IPS DF 6.9 (cell line): ENCODE measurements at regions not wholly inside any gene's neighbourhood (a gene's known extent, or its start where the extent isn't known, plus 50 kb on each side); places are given as distances from the start of the nearest gene placed in this dataset.
"Not testable (repeated sequence)": the region's sequence is repeated elsewhere in the genome, so short reads cannot be mapped to it uniquely, and the experiment has no call there.

Experiments
- DNase-seq: peaks from one replicate; pipeline ENCODE4 v3.0.0-alpha.2; 2013; ENCODE audit warnings: low read depth, low spot score
- H3K27ac ChIP-seq: one replicate; pipeline ENCODE4 v1.5.1; 2013; ENCODE audit warnings: low read length, control low read depth
- H3K27me3 ChIP-seq: 2 replicates; pipeline ENCODE4 v1.6.1; 2013; ENCODE audit warnings: mild to moderate bottlenecking, low read length; ENCODE audit not compliant: control insufficient read depth, insufficient read depth
- H3K36me3 ChIP-seq: 2 replicates; pipeline ENCODE4 v1.6.1; 2013; ENCODE audit warnings: low read length; ENCODE audit not compliant: control insufficient read depth, insufficient read depth
- H3K4me1 ChIP-seq: 2 replicates; pipeline ENCODE4 v1.6.1; 2013; ENCODE audit warnings: low read length; ENCODE audit not compliant: control insufficient read depth, insufficient read depth
- H3K4me3 ChIP-seq: 2 replicates; pipeline ENCODE4 v1.5.1; 2013; ENCODE audit warnings: mild to moderate bottlenecking, low read length
- H3K9me3 ChIP-seq: 2 replicates; pipeline ENCODE4 v1.6.1; 2013; ENCODE audit warnings: low read length, inconsistent platforms; ENCODE audit not compliant: control insufficient read depth, insufficient read depth
- WGBS: extraction: QIAGEN DNeasy Blood & Tissue Kit; methylation state at CpG from one replicate; pipeline ENCODE4 v1.1.7; 2013; ENCODE audit warnings: mixed read lengths, missing lambda C conversion rate; ENCODE audit not compliant: insufficient read length, insufficient coverage; 5-methylcytosine and 5-hydroxymethylcytosine counted together

DNA sequence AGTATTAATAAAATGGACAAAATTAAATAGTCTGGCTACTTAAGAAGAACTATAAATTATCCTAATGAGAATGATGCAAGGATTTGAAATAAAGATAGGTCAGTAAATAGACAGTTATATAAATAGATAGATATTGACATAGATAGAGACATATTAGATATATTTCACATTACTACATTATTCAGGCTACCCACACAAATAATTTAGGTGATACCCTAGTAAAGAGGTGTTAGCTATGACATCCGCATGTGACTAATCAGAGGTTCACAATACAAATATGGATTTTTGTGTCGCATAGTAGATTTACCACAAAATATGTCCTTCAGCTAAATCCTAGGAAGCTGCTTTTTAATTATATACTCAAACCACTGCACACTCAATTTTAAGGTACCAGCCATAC is 729.0 kb upstream of the ANO3 start:
- Histone ChIP-seq H3K4me1 (no peaks in the 10 kb centered on the region), H3K9me3 (no peaks in the 10 kb centered on the region), H3K4me3 (no peak overlapping the region), H3K27me3 (no peaks in the 10 kb centered on the region), H3K36me3 (no peaks in the 10 kb centered on the region), H3K27ac (no peak overlapping the region)
- no CpG with 5 or more reads among the region's 2 CpGs for WGBS
- no peak for DNase-seq

DNA sequence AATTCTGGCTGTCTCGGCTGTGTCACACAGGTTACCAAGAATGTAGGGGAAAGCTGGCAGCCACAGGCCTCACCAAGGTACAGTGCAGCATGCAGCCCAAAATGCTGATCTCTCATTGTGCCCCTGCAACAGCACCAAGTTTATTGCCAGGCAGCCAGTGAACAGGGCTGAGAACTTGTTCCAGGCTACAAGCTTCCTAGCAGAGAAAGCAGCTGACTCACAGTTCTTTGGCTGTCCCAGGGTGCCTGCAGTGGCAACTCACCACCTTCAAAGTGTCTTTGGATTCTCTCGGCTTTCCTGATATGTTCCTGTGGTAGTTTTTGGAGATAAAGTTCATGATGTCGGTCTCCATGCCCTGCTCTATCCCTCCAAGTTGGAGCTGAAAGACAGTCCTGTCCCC is 719.1 kb upstream of the ANO3 start:
- H3K27ac ChIP-seq: no peak overlapping the region
- H3K36me3 ChIP-seq: no peaks in the 10 kb centered on the region
- no peaks in the 10 kb centered on the region for H3K9me3 ChIP-seq
- no peaks in the 10 kb centered on the region; the same call in 1 of the 2 replicates for H3K4me1 ChIP-seq
- whole genome bisulfite sequencing: no CpG with 5 or more reads among the region's 3 CpGs
- no peaks in the 10 kb centered on the region for H3K27me3 ChIP-seq
- H3K4me3 ChIP-seq: no peak overlapping the region
- no peak for DNase-seq

DNA sequence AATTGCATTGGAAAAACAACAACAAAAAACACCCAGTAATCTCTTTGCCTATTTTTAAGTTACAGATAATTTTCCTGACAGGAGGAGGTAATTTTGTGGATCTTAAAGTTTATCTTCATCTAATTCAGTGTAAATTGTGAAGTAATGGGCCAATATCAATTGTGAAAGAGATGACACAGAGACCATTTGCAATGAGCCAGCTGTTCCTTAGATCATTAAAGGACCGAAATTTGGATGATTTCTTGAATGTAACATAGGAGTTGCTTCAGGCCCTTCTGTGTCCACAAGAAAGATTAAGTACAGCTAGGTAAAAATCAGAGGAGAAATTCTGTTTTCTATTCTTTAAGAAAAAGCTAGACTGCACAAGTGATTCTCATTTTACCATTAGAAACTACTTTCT is 718.5 kb upstream of the ANO3 start:
- DNase-seq: no peak
- H3K36me3 ChIP-seq: no peaks in the 10 kb centered on the region
- H3K4me3 ChIP-seq: no peak overlapping the region
- no peaks in the 10 kb centered on the region for H3K9me3 ChIP-seq
- no CpG with 5 or more reads among the region's 1 CpG for WGBS
- H3K4me1 ChIP-seq: no peaks in the 10 kb centered on the region; the same call in 1 of the 2 replicates
- H3K27me3 ChIP-seq: no peaks in the 10 kb centered on the region
- no peak overlapping the region for H3K27ac ChIP-seq

DNA sequence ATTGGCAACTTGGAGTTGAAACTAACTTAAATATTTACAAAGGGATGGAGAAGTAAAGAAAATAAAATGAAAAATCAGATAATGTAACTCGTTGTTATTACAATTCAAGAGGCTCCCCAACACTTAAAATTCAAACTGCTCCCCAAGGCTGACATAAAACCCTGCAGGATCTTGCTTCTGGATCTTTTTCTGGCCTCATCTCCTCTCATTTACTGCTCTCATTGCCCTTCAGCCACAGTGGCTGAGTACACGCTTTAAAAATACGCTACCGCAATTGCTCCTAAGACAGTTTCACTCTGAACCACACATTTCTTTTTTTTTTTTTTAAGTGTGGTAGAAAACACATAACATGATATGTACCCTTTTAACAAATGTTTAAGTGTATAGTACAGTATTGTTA is 718.1 kb upstream of the ANO3 start:
- Histone ChIP-seq H3K9me3 (no peaks in the 10 kb centered on the region), H3K27ac (no peak overlapping the region), H3K27me3 (no peaks in the 10 kb centered on the region), H3K4me1 (no peaks in the 10 kb centered on the region; the same call in 1 of the 2 replicates), H3K36me3 (no peaks in the 10 kb centered on the region), H3K4me3 (no peak overlapping the region)
- WGBS: no CpG with 5 or more reads among the region's 4 CpGs
- DNase-seq: no peak

DNA sequence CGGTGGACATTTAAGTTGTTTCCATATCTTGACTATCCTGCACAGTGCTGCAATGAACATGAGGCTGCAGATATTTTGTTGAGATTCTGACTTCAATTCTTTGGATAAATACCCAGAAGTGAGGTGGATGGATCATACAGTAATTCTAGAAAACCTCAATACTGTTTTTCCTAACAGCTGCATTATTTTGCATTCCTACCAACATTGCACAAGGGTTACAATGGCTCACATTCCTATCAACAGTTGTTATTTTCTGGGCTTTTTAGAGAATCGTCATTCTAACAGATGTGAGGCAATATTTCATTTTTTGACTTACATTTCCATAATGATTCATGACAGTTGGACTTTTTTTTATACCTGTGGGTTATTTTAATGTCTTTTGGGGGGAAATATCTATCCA is 716.9 kb upstream of the ANO3 start:
- Histone ChIP-seq H3K27me3 (no peaks in the 10 kb centered on the region), H3K4me1 (no peaks in the 10 kb centered on the region; the same call in 1 of the 2 replicates), H3K27ac (no peak overlapping the region), H3K9me3 (no peaks in the 10 kb centered on the region), H3K4me3 (no peak overlapping the region), H3K36me3 (no peaks in the 10 kb centered on the region)
- no CpG with 5 or more reads among the region's 2 CpGs for WGBS
- no peak for DNase-seq

DNA sequence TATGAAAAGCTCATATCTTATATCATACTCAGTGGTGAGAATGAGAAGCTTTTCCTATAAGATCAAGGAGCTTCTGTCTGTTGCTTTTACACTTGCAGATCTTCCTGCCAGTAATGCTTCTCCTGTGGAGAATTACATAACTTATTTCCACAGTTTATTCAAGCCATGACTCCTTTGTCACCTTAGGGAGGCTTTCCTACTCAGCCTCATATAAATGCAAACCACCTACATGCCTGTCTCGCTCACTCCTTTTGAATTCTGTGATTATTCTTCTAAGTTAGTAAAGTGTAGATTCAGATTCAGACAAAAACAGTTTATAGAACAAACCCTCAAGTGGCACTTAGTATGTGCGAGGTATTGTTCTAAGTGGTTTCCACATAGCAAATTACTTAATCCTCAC is 716.1 kb upstream of the ANO3 start:
- no CpG with 5 or more reads among the region's 2 CpGs for WGBS
- H3K27ac ChIP-seq: no peak overlapping the region
- DNase-seq: no peak
- H3K4me3 ChIP-seq: no peak overlapping the region
- no peaks in the 10 kb centered on the region; the same call in 1 of the 2 replicates for H3K4me1 ChIP-seq
- no peaks in the 10 kb centered on the region for H3K9me3 ChIP-seq
- H3K36me3 ChIP-seq: no peaks in the 10 kb centered on the region
- H3K27me3 ChIP-seq: no peaks in the 10 kb centered on the region

DNA sequence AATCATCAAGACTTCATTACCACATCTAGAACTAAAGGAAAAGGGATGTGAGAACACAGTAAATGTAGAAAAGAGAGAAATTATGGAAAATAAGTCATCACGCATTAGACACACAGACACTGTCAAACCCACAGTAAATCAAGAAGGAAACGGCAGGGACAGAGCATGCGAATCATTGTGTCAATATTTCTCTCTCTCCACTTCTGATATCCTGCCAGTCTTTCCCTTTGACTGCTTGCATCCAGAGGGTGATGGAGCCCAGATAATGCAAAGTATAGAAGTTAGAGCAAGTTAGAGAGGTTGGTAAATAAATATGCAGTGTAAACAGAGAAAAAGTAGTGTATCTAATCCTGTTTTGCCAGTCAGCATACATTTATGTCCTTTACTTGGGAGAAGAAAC is 706.8 kb upstream of the ANO3 start:
- no peaks in the 10 kb centered on the region for H3K36me3 ChIP-seq
- WGBS: no CpG with 5 or more reads among the region's 3 CpGs

DNA sequence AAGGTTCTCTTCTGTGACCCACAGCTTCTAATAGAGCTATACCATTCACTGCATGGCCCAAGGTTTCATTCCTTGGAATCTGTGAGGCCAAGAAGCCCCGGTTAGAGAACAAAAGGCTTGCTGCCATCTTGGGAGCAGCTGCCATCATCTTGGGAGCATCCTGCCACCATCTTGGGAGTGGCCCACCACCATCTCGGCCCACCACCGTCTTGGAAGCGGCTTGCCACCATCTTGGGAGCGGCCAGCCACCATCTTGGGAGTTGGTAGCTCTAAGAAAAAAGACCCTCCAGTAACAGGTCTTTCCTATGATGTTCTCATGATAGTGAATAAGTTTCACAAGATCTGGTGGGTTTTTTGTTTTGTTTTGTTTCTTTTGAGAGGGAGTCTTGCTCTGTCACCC is 703.9 kb upstream of the ANO3 start:
- Histone ChIP-seq H3K4me1 (no peaks in the 10 kb centered on the region), H3K9me3 (no peaks in the 10 kb centered on the region), H3K4me3 (no peak overlapping the region), H3K36me3 (no peaks in the 10 kb centered on the region), H3K27ac (no peak overlapping the region), H3K27me3 (no peaks in the 10 kb centered on the region)
- no peak for DNase-seq
- no CpG with 5 or more reads among the region's 5 CpGs for WGBS

More for the DNA sequence above, 706.8 kb upstream of the ANO3 start:
- H3K27me3 ChIP-seq: no peaks in the 10 kb centered on the region
- DNase-seq: no peak
- no peak overlapping the region for H3K27ac ChIP-seq
- no peak overlapping the region for H3K4me3 ChIP-seq
- H3K4me1 ChIP-seq: no peaks in the 10 kb centered on the region
- no peaks in the 10 kb centered on the region for H3K9me3 ChIP-seq

DNA sequence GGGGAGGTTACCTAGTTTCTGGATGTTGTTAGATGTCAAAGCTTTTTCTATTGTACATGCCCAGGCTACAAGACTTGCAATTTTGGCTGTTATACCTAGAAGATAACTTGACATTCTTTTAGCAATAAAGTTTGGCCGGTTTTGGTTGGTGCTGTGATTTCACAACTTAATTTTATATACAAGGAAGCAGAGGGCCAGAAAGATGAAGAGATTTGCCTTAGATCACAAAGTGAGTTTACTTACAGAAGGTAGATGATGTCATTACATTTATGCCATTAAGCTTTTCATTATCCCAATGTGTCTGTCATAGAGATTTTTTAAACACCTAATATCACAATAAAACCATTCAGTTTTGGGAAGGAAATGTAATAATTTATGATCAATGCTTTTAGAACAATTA is 698.7 kb upstream of the ANO3 start:
- no peaks in the 10 kb centered on the region for H3K9me3 ChIP-seq
- no peak overlapping the region for H3K4me3 ChIP-seq
- H3K36me3 ChIP-seq: no peaks in the 10 kb centered on the region
- no peaks in the 10 kb centered on the region for H3K4me1 ChIP-seq
- H3K27ac ChIP-seq: no peak overlapping the region
- no peak for DNase-seq
- no CpG with 5 or more reads among the region's 1 CpG for WGBS
- no peaks in the 10 kb centered on the region for H3K27me3 ChIP-seq

DNA sequence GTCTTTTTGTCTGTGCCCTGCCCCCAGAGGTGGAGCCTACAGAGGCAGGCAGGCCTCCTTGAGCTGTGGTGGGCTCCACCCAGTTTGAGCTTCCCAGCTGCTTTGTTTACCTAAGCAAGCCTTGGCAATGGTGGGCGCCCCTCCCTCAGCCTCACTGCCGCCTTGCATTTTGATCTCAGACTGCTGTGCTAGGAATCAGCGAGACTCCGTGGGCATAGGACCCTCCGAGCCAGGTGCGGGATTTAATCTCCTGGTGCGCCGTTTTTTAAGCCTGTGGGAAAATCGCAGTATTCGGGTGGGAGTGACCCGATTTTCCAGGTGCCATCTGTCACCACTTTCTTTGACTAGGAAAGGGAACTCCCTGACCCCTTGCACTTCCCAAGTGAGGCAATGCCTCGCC is 682.7 kb upstream of the ANO3 start:
- no CpG with 5 or more reads among the region's 12 CpGs for WGBS

DNA sequence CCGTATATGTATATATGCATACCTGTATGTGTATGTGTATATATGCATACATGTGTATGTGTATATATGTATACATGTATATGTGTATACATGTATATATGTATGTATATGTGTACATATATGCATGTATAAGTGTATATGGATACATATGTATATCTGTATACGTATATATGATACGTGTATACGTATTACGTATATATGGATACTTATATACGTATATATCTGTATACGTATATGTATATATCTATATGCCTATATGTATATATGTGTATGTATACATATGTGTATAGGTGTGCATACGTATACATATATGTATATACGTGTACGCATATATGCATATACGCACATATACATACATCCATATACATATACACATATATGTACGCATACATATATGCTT is 681.6 kb upstream of the ANO3 start:
- H3K27me3 ChIP-seq: no peaks in the 10 kb centered on the region
- whole genome bisulfite sequencing: 100% methylated on average over 6 of the region's 12 CpGs

More for the DNA sequence above, 682.7 kb upstream of the ANO3 start:
- H3K9me3 ChIP-seq, H3K27ac ChIP-seq, DNase-seq, H3K4me3 ChIP-seq, H3K27me3 ChIP-seq, H3K4me1 ChIP-seq, H3K36me3 ChIP-seq: not testable (repeated sequence)

More for the DNA sequence above, 681.6 kb upstream of the ANO3 start:
- Histone ChIP-seq H3K27ac (no peak overlapping the region), H3K4me1 (no peaks in the 10 kb centered on the region; the same call in 1 of the 2 replicates), H3K36me3 (no peaks in the 10 kb centered on the region), H3K4me3 (no peak overlapping the region), H3K9me3 (no peaks in the 10 kb centered on the region)
- DNase-seq: no peak
